Sigmoid colon (tissue), 6 donors: ENCODE measurements at regions not wholly inside any gene's neighbourhood (a gene's known extent, or its start where the extent isn't known, plus 50 kb on each side); places are given as distances from the start of the nearest gene placed in this dataset.
A peak's percentile ranks its signal among the peaks of the same experiment; 100 is the strongest.

ENCODE experiments used
- DNase-seq: peaks from one replicate; pipeline ENCODE4 v3.0.0-alpha.2; 2019
- H3K27ac ChIP-seq, 4 donors: fragments of 200-600 bp; sonication (generic); one replicate each; pipeline ENCODE4 v1.5.1; 2016 to 2019; ENCODE audit warnings: mild to moderate bottlenecking in 1 of 4
- H3K27me3 ChIP-seq, 3 donors: fragments of 200-600 bp; sonication (generic); one replicate each; pipeline ENCODE4 v1.5.1; 2019; ENCODE audit warnings: mild to moderate bottlenecking in 1 of 3
- H3K36me3 ChIP-seq, 4 donors: fragments of 200-600 bp; sonication (generic); one replicate each; pipeline ENCODE4 v1.5.1; 2016 to 2019
- H3K4me1 ChIP-seq, 4 donors: fragments of 200-600 bp; sonication (generic); one replicate each; pipeline ENCODE4 v1.5.1; 2017 to 2019
- H3K4me3 ChIP-seq, 4 donors: fragments of 200-600 bp; sonication (generic); one replicate each; pipeline ENCODE4 v1.5.1; 2017 to 2019; ENCODE audit warnings: mild to moderate bottlenecking in 2 of 4, moderate library complexity in 1 of 4
- H3K9me3 ChIP-seq, 4 donors: fragments of 200-600 bp in 3 of 4; sonication (generic) in 3 of 4; one replicate each; pipeline versions ENCODE4 v1.5.1 to v1.6.1; 2013 to 2019
- EP300 ChIP-seq, 4 donors: sonication (generic); formaldehyde crosslinking; IDR thresholded peaks; one replicate each; pipeline ENCODE4 v1.6.1; 2017; ENCODE audit warnings: antibody characterized with exemption in 4 of 4
- POLR2A ChIP-seq, 2 donors: fragments of 450-650 bp; IDR thresholded peaks; one replicate each; pipeline ENCODE4 v1.6.1; 2016; ENCODE audit warnings: antibody characterized with exemption in 2 of 2, mild to moderate bottlenecking in 2 of 2, moderate library complexity in 2 of 2
- POLR2AphosphoS5 ChIP-seq, 4 donors: sonication (generic); formaldehyde crosslinking; IDR thresholded peaks; one replicate each; pipeline ENCODE4 v1.6.1; 2017; ENCODE audit warnings: antibody characterized with exemption in 4 of 4
- WGBS, 2 donors: extraction: QIAGEN DNeasy Blood & Tissue Kit; methylation state at CpG; one replicate each; pipeline ENCODE4 v1.1.7; 2013; 5-methylcytosine and 5-hydroxymethylcytosine counted together
- intact Hi-C: fragments of 100-400 bp; cut with DNase I; formaldehyde crosslinking; loops from one replicate; pipeline ENCODE4 v1.15.1; 2023
- TF ChIP-seq, protein P1 (sequence below), 4 experiments: fragments of 450-650 bp in 3 of 4; fragments of 200-600 bp in 1 of 4; IDR thresholded peaks; one replicate each; pipeline ENCODE4 v1.5.1; 2016 to 2019; ENCODE audit warnings: antibody characterized with exemption in 4 of 4, mild to moderate bottlenecking in 3 of 4, moderate library complexity in 2 of 4
- donor health status: healthy with polysubstance abuse.
- donor health status: healthy.

GRCh38 chr3:72297481-72297880 lies 512.5 kb upstream of the PROK2 start:
- DNase-seq = no peak
- Histone ChIP-seq H3K9me3 (no peaks in the 10 kb centered on the region), H3K27ac (peak overlapping the region; percentile 65 to 75 (median 70)), H3K27me3 (no peaks in the 10 kb centered on the region), H3K4me1 (peaks cover 0 to 32% (median 24%) of the 10 kb centered on the region in 4 donors), H3K36me3 (no peaks in the 10 kb centered on the region), H3K4me3 (no peak overlapping the region)
- WGBS, 2 donors = 92 to 94% methylated on average over 1 of the region's 1 CpG
- intact Hi-C loops = no loop called here
- no peak for TF ChIP-seq POLR2AphosphoS5 (IDR thresholded peaks at IDR 0.05)
- TF ChIP-seq EP300 (IDR thresholded peaks at IDR 0.05) = no peak
- no peak for TF ChIP-seq POLR2A (IDR thresholded peaks at IDR 0.05)
- TF ChIP-seq, protein P1, sequence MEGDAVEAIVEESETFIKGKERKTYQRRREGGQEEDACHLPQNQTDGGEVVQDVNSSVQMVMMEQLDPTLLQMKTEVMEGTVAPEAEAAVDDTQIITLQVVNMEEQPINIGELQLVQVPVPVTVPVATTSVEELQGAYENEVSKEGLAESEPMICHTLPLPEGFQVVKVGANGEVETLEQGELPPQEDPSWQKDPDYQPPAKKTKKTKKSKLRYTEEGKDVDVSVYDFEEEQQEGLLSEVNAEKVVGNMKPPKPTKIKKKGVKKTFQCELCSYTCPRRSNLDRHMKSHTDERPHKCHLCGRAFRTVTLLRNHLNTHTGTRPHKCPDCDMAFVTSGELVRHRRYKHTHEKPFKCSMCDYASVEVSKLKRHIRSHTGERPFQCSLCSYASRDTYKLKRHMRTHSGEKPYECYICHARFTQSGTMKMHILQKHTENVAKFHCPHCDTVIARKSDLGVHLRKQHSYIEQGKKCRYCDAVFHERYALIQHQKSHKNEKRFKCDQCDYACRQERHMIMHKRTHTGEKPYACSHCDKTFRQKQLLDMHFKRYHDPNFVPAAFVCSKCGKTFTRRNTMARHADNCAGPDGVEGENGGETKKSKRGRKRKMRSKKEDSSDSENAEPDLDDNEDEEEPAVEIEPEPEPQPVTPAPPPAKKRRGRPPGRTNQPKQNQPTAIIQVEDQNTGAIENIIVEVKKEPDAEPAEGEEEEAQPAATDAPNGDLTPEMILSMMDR (IDR thresholded peaks at IDR 0.05) = no peak

GRCh38 chr3:72296477-72297111 lies 511.6 kb upstream of the PROK2 start:
- H3K4me3 ChIP-seq = no peak overlapping the region
- H3K4me1 ChIP-seq = peaks cover 0 to 32% (median 24%) of the 10 kb centered on the region in 4 donors
- 84% methylated on average over 8 of the region's 8 CpGs for WGBS, 2 donors
- H3K9me3 ChIP-seq = no peaks in the 10 kb centered on the region
- H3K36me3 ChIP-seq = no peaks in the 10 kb centered on the region
- intact Hi-C loops = no loop called here
- TF ChIP-seq, protein P1 (IDR thresholded peaks at IDR 0.05) = no peak
- TF ChIP-seq EP300 (IDR thresholded peaks at IDR 0.05) = no peak
- no peak for TF ChIP-seq POLR2A (IDR thresholded peaks at IDR 0.05)
- TF ChIP-seq POLR2AphosphoS5 (IDR thresholded peaks at IDR 0.05) = no peak
- H3K27ac ChIP-seq = peak overlapping the region in 3 of 4 donors; percentile 65 to 75 (median 71)
- no peaks in the 10 kb centered on the region for H3K27me3 ChIP-seq
- DNase-seq = no peak

GRCh38 chr3:72295962-72296450 lies 511.1 kb upstream of the PROK2 start:
- 93% methylated on average over 7 of the region's 7 CpGs for WGBS, 2 donors
- Histone ChIP-seq H3K9me3 (no peaks in the 10 kb centered on the region), H3K27ac (peak overlapping the region in 3 of 4 donors; percentile 65 to 75 (median 71)), H3K36me3 (no peaks in the 10 kb centered on the region), H3K4me3 (no peak overlapping the region), H3K4me1 (peaks cover 0 to 32% (median 24%) of the 10 kb centered on the region in 4 donors), H3K27me3 (no peaks in the 10 kb centered on the region)
- DNase-seq = no peak
- TF ChIP-seq EP300 (IDR thresholded peaks at IDR 0.05) (no peak), POLR2A (IDR thresholded peaks at IDR 0.05) (no peak), POLR2AphosphoS5 (IDR thresholded peaks at IDR 0.05) (no peak)
- TF ChIP-seq, protein P1 (IDR thresholded peaks at IDR 0.05) = no peak
- intact Hi-C loops = no loop called here

GRCh38 chr3:72295276-72295961 lies 510.5 kb upstream of the PROK2 start:
- Histone ChIP-seq H3K27me3 (no peaks in the 10 kb centered on the region), H3K36me3 (no peaks in the 10 kb centered on the region), H3K27ac (no peak overlapping the region), H3K9me3 (no peaks in the 10 kb centered on the region), H3K4me3 (no peak overlapping the region), H3K4me1 (peaks cover 0 to 32% (median 24%) of the 10 kb centered on the region in 4 donors)
- 80 to 84% methylated on average over 7 of the region's 7 CpGs for WGBS, 2 donors
- no peak for TF ChIP-seq POLR2AphosphoS5 (IDR thresholded peaks at IDR 0.05)
- TF ChIP-seq EP300 (IDR thresholded peaks at IDR 0.05) = no peak
- TF ChIP-seq, protein P1 (IDR thresholded peaks at IDR 0.05) = no peak
- no peak for TF ChIP-seq POLR2A (IDR thresholded peaks at IDR 0.05)
- intact Hi-C loops = no loop called here
- DNase-seq = no peak
